ENCODE measurements at regions not wholly inside any gene's neighbourhood (a gene's known extent, or its start where the extent isn't known, plus 50 kb on each side); places are given as distances from the start of the nearest gene placed in this dataset.

GRCh38 chr6:14512246-14512645, 394.7 kb downstream of the CD83 start:
- Histone ChIP-seq H4K20me1 (ENCODE audit: low read depth, low read length) (no peaks in the 10 kb centered on the region), H2AFZ (ENCODE audit: low read depth, low read length, severe bottlenecking) (no peak overlapping the region), H3K4me2 (ENCODE audit: low read depth, low read length, poor library complexity, severe bottlenecking) (no peak overlapping the region), H3F3A (ENCODE audit: insufficient read depth) (no peaks in the 10 kb centered on the region), H3K4me3 (ENCODE audit: insufficient read depth, low read length, poor library complexity, severe bottlenecking) (no peak overlapping the region), H3K27ac (ENCODE audit: low read depth, low read length) (no peak overlapping the region), H3K27me3 (ENCODE audit: low read length) (no peaks in the 10 kb centered on the region), H3K9me3 (ENCODE audit: insufficient read depth, low read length) (no peaks in the 10 kb centered on the region), H3K36me3 (ENCODE audit: low read length) (no peaks in the 10 kb centered on the region), H3K9ac (ENCODE audit: low read length) (no peak overlapping the region), H3K79me2 (ENCODE audit: insufficient read depth, low read length) (no peaks in the 10 kb centered on the region), H3K9me2 (replicated peaks; ENCODE audit: insufficient read depth, low read length) (no peaks in the 10 kb centered on the region)
- no peak for TF ChIP-seq EZH2phosphoT487 (conservative IDR thresholded peaks at IDR 0.05; ENCODE audit: low read length)
- TF ChIP-seq, protein P1, sequence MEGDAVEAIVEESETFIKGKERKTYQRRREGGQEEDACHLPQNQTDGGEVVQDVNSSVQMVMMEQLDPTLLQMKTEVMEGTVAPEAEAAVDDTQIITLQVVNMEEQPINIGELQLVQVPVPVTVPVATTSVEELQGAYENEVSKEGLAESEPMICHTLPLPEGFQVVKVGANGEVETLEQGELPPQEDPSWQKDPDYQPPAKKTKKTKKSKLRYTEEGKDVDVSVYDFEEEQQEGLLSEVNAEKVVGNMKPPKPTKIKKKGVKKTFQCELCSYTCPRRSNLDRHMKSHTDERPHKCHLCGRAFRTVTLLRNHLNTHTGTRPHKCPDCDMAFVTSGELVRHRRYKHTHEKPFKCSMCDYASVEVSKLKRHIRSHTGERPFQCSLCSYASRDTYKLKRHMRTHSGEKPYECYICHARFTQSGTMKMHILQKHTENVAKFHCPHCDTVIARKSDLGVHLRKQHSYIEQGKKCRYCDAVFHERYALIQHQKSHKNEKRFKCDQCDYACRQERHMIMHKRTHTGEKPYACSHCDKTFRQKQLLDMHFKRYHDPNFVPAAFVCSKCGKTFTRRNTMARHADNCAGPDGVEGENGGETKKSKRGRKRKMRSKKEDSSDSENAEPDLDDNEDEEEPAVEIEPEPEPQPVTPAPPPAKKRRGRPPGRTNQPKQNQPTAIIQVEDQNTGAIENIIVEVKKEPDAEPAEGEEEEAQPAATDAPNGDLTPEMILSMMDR (IDR thresholded peaks at IDR 0.05; ENCODE audit: insufficient read depth, low read length, poor library complexity, severe bottlenecking): no peak

- Histone ChIP-seq H3K9me2 (replicated peaks; ENCODE audit: insufficient read depth, low read length) (no peaks in the 10 kb centered on the region), H3K9ac (ENCODE audit: low read length) (no peak overlapping the region), H2AFZ (ENCODE audit: low read depth, low read length, severe bottlenecking) (no peak overlapping the region)
These were observed 396.2 kb downstream of the CD83 start for GRCh38 chr6:14513496-14514393.

GRCh38 chr6:14516956-14517355, 399.4 kb downstream of the CD83 start:
- no peaks in the 10 kb centered on the region for H3K27me3 ChIP-seq (ENCODE audit: low read length)
- no peaks in the 10 kb centered on the region for H3K9me2 ChIP-seq (replicated peaks; ENCODE audit: insufficient read depth, low read length)
- TF ChIP-seq, protein P1 (IDR thresholded peaks at IDR 0.05; ENCODE audit: insufficient read depth, low read length, poor library complexity, severe bottlenecking): no peak
- no peaks in the 10 kb centered on the region for H3F3A ChIP-seq (ENCODE audit: insufficient read depth)
- H3K4me3 ChIP-seq (ENCODE audit: insufficient read depth, low read length, poor library complexity, severe bottlenecking): no peak overlapping the region
- no peaks in the 10 kb centered on the region for H4K20me1 ChIP-seq (ENCODE audit: low read depth, low read length)
- H3K9ac ChIP-seq (ENCODE audit: low read length): no peak overlapping the region
- H3K27ac ChIP-seq (ENCODE audit: low read depth, low read length): no peak overlapping the region
- H3K9me3 ChIP-seq (ENCODE audit: insufficient read depth, low read length): no peaks in the 10 kb centered on the region
- no peaks in the 10 kb centered on the region for H3K79me2 ChIP-seq (ENCODE audit: insufficient read depth, low read length)
- H3K4me2 ChIP-seq (ENCODE audit: low read depth, low read length, poor library complexity, severe bottlenecking): no peak overlapping the region
- no peaks in the 10 kb centered on the region for H3K36me3 ChIP-seq (ENCODE audit: low read length)
- no peak overlapping the region for H2AFZ ChIP-seq (ENCODE audit: low read depth, low read length, severe bottlenecking)

More at GRCh38 chr6:14513496-14514393, 396.2 kb downstream of the CD83 start:
- Histone ChIP-seq H3K4me3 (ENCODE audit: insufficient read depth, low read length, poor library complexity, severe bottlenecking) (no peak overlapping the region), H3K9me3 (ENCODE audit: insufficient read depth, low read length) (no peaks in the 10 kb centered on the region), H3K27me3 (ENCODE audit: low read length) (no peaks in the 10 kb centered on the region), H3K79me2 (ENCODE audit: insufficient read depth, low read length) (no peaks in the 10 kb centered on the region), H3K36me3 (ENCODE audit: low read length) (no peaks in the 10 kb centered on the region), H3F3A (ENCODE audit: insufficient read depth) (no peaks in the 10 kb centered on the region), H3K27ac (ENCODE audit: low read depth, low read length) (no peak overlapping the region), H4K20me1 (ENCODE audit: low read depth, low read length) (no peaks in the 10 kb centered on the region), H3K4me2 (ENCODE audit: low read depth, low read length, poor library complexity, severe bottlenecking) (no peak overlapping the region)
- TF ChIP-seq, protein P1 (IDR thresholded peaks at IDR 0.05; ENCODE audit: insufficient read depth, low read length, poor library complexity, severe bottlenecking): no peak
- no peak for TF ChIP-seq EZH2phosphoT487 (conservative IDR thresholded peaks at IDR 0.05; ENCODE audit: low read length)
